ENCODE measurements at regions not wholly inside any gene's neighbourhood (a gene's known extent, or its start where the extent isn't known, plus 50 kb on each side); places are given as distances from the start of the nearest gene placed in this dataset.
"Not testable (repeated sequence)": the region's sequence is repeated elsewhere in the genome, so short reads cannot be mapped to it uniquely, and the experiment has no call there.

GRCh38 chr6:115467726-115468125 is 593.0 kb downstream of the FRK start:
- Mint-ChIP-seq H3K36me3 (no peaks in the 10 kb centered on the region), H3K27ac (no peak overlapping the region), H3K9me3 (peaks cover 5% of the 10 kb centered on the region), H3K4me3 (no peak overlapping the region), H3K27me3 (no peaks in the 10 kb centered on the region), H3K4me1 (no peaks in the 10 kb centered on the region)
- no peak for DNase-seq

GRCh38 chr6:115460913-115461312 is 599.8 kb downstream of the FRK start:
- no peaks in the 10 kb centered on the region for H3K36me3 Mint-ChIP-seq
- no peaks in the 10 kb centered on the region for H3K27me3 Mint-ChIP-seq
- no peak for DNase-seq
- no peak overlapping the region for H3K4me3 Mint-ChIP-seq
- H3K4me1 Mint-ChIP-seq: no peaks in the 10 kb centered on the region
- no peak overlapping the region for H3K27ac Mint-ChIP-seq
- H3K9me3 Mint-ChIP-seq: peaks cover 1% of the 10 kb centered on the region

- H3K9me3 Mint-ChIP-seq: no peaks in the 10 kb centered on the region
- no peak for DNase-seq
- no peak overlapping the region for H3K27ac Mint-ChIP-seq
- no peaks in the 10 kb centered on the region for H3K4me1 Mint-ChIP-seq
- H3K4me3 Mint-ChIP-seq: no peak overlapping the region
- H3K27me3 Mint-ChIP-seq: no peaks in the 10 kb centered on the region
- no peaks in the 10 kb centered on the region for H3K36me3 Mint-ChIP-seq
Observed at GRCh38 chr6:115456848-115457247, 603.8 kb downstream of the FRK start.

GRCh38 chr6:115443825-115444478 is 616.7 kb downstream of the FRK start:
- DNase-seq: no peak
- Mint-ChIP-seq H3K9me3 (peaks cover 3% of the 10 kb centered on the region), H3K4me3 (no peak overlapping the region), H3K36me3 (no peaks in the 10 kb centered on the region), H3K27me3 (no peaks in the 10 kb centered on the region), H3K4me1 (no peaks in the 10 kb centered on the region), H3K27ac (no peak overlapping the region)

- Mint-ChIP-seq H3K27ac (no peak overlapping the region), H3K9me3 (peaks cover 6% of the 10 kb centered on the region), H3K4me3 (no peak overlapping the region), H3K36me3 (no peaks in the 10 kb centered on the region), H3K4me1 (no peaks in the 10 kb centered on the region), H3K27me3 (no peaks in the 10 kb centered on the region)
- no peak for DNase-seq
Observed at GRCh38 chr6:115442323-115442722, 618.4 kb downstream of the FRK start.

- Mint-ChIP-seq H3K36me3 (no peaks in the 10 kb centered on the region), H3K27ac (no peak overlapping the region), H3K4me3 (no peak overlapping the region), H3K27me3 (no peaks in the 10 kb centered on the region), H3K4me1 (no peaks in the 10 kb centered on the region), H3K9me3 (peaks cover 6% of the 10 kb centered on the region)
- no peak for DNase-seq
Observed at GRCh38 chr6:115441651-115442050, 619.0 kb downstream of the FRK start.

GRCh38 chr6:115415378-115415777 is 645.3 kb downstream of the FRK start:
- Mint-ChIP-seq H3K27me3 (no peaks in the 10 kb centered on the region), H3K36me3 (no peaks in the 10 kb centered on the region), H3K9me3 (peaks cover 10% of the 10 kb centered on the region), H3K4me1 (no peaks in the 10 kb centered on the region), H3K27ac (no peak overlapping the region), H3K4me3 (no peak overlapping the region)
- DNase-seq: no peak

GRCh38 chr6:115414916-115415315 is 645.8 kb downstream of the FRK start:
- not testable (repeated sequence) for H3K27ac Mint-ChIP-seq, H3K4me1 Mint-ChIP-seq, H3K4me3 Mint-ChIP-seq, H3K9me3 Mint-ChIP-seq, H3K36me3 Mint-ChIP-seq, H3K27me3 Mint-ChIP-seq, DNase-seq

- Mint-ChIP-seq H3K4me1 (no peaks in the 10 kb centered on the region), H3K4me3 (no peak overlapping the region), H3K27me3 (no peaks in the 10 kb centered on the region), H3K36me3 (no peaks in the 10 kb centered on the region), H3K9me3 (peaks cover 8% of the 10 kb centered on the region), H3K27ac (no peak overlapping the region)
- no peak for DNase-seq
Observed at GRCh38 chr6:115411756-115412155, 648.9 kb downstream of the FRK start.

GRCh38 chr6:115404446-115404845 is 656.2 kb downstream of the FRK start:
- Mint-ChIP-seq H3K4me1 (no peaks in the 10 kb centered on the region), H3K27ac (no peak overlapping the region), H3K36me3 (no peaks in the 10 kb centered on the region), H3K4me3 (no peak overlapping the region), H3K9me3 (peaks cover 16% of the 10 kb centered on the region), H3K27me3 (no peaks in the 10 kb centered on the region)
- DNase-seq: no peak

- H3K27ac Mint-ChIP-seq: no peak overlapping the region
- peaks cover 9% of the 10 kb centered on the region for H3K9me3 Mint-ChIP-seq
- no peaks in the 10 kb centered on the region for H3K4me1 Mint-ChIP-seq
- no peaks in the 10 kb centered on the region for H3K27me3 Mint-ChIP-seq
- no peak overlapping the region for H3K4me3 Mint-ChIP-seq
- no peak for DNase-seq
- H3K36me3 Mint-ChIP-seq: peaks cover 1% of the 10 kb centered on the region
Observed at GRCh38 chr6:115398607-115399006, 662.1 kb downstream of the FRK start.

- DNase-seq: no peak
- no peaks in the 10 kb centered on the region for H3K4me1 Mint-ChIP-seq
- H3K9me3 Mint-ChIP-seq: peaks cover 11% of the 10 kb centered on the region
- no peak overlapping the region for H3K4me3 Mint-ChIP-seq
- H3K27ac Mint-ChIP-seq: peak overlapping the region; percentile 25
- peaks cover 1% of the 10 kb centered on the region for H3K36me3 Mint-ChIP-seq
- no peaks in the 10 kb centered on the region for H3K27me3 Mint-ChIP-seq
Observed at GRCh38 chr6:115396112-115396906, 664.4 kb downstream of the FRK start.

GRCh38 chr6:115393821-115394220 is 666.9 kb downstream of the FRK start:
- DNase-seq: no peak
- no peaks in the 10 kb centered on the region for H3K4me1 Mint-ChIP-seq
- H3K9me3 Mint-ChIP-seq: peaks cover 22% of the 10 kb centered on the region
- no peaks in the 10 kb centered on the region for H3K27me3 Mint-ChIP-seq
- no peak overlapping the region for H3K4me3 Mint-ChIP-seq
- no peak overlapping the region for H3K27ac Mint-ChIP-seq
- peaks cover 1% of the 10 kb centered on the region for H3K36me3 Mint-ChIP-seq

- H3K27me3 Mint-ChIP-seq: no peaks in the 10 kb centered on the region
- H3K4me3 Mint-ChIP-seq: no peak overlapping the region
- no peaks in the 10 kb centered on the region for H3K4me1 Mint-ChIP-seq
- peaks cover 1% of the 10 kb centered on the region for H3K36me3 Mint-ChIP-seq
- H3K27ac Mint-ChIP-seq: no peak overlapping the region
- DNase-seq: no peak
- H3K9me3 Mint-ChIP-seq: peaks cover 14% of the 10 kb centered on the region
Observed at GRCh38 chr6:115370202-115370601, 690.5 kb downstream of the FRK start.

- Mint-ChIP-seq H3K4me3 (no peak overlapping the region), H3K27ac (no peak overlapping the region), H3K27me3 (no peaks in the 10 kb centered on the region), H3K4me1 (no peaks in the 10 kb centered on the region), H3K9me3 (peaks cover 13% of the 10 kb centered on the region), H3K36me3 (peaks cover 1% of the 10 kb centered on the region)
- DNase-seq: no peak
Observed at GRCh38 chr6:115365783-115366182, 694.9 kb downstream of the FRK start.

GRCh38 chr6:115363379-115363778 is 697.3 kb downstream of the FRK start:
- no peaks in the 10 kb centered on the region for H3K4me1 Mint-ChIP-seq
- peaks cover 13% of the 10 kb centered on the region for H3K9me3 Mint-ChIP-seq
- H3K27me3 Mint-ChIP-seq: no peaks in the 10 kb centered on the region
- no peak overlapping the region for H3K4me3 Mint-ChIP-seq
- no peak for DNase-seq
- H3K27ac Mint-ChIP-seq: no peak overlapping the region
- peaks cover 1% of the 10 kb centered on the region for H3K36me3 Mint-ChIP-seq

All from activated naive CD8-positive, alpha-beta T cell treated with anti-CD3 and anti-CD28 coated beads for 36 hours (primary cell).